Natural killer cell (primary cell): ENCODE measurements at regions not wholly inside any gene's neighbourhood (a gene's known extent, or its start where the extent isn't known, plus 50 kb on each side); places are given as distances from the start of the nearest gene placed in this dataset.

Experiments used
- ATAC-seq, 3 donors: fragments of 150-1000 bp in 2 of 3; fragments of 200-7000 bp in 1 of 3; cut with Tn5 transposase; 1 replicate in 1 of 3; 2 replicates in 2 of 3; pipeline ENCODE4 v1.10.0; 2021; ENCODE audit warnings: mild to moderate bottlenecking in 2 of 3, moderate library complexity in 2 of 3
- DNase-seq, 2 donors: peaks; one replicate each; pipeline versions ENCODE4 v3.0.0 to v3.0.0-alpha.2; 2013 to 2021; ENCODE audit warnings: mixed read lengths in 1 of 2
- H3K27ac ChIP-seq: one replicate; pipeline ENCODE4 v1.5.1; 2013; ENCODE audit warnings: mild to moderate bottlenecking, low read length
- H3K27me3 ChIP-seq: one replicate; pipeline ENCODE4 v1.6.1; 2013; ENCODE audit warnings: low read length; ENCODE audit not compliant: control insufficient read depth, insufficient read depth
- H3K36me3 ChIP-seq: one replicate; pipeline ENCODE4 v1.6.1; 2013; ENCODE audit warnings: low read length; ENCODE audit not compliant: control insufficient read depth, insufficient read depth
- H3K4me1 ChIP-seq: one replicate; pipeline ENCODE4 v1.6.1; 2013; ENCODE audit warnings: low read length; ENCODE audit not compliant: control insufficient read depth, insufficient read depth
- H3K4me3 ChIP-seq: one replicate; pipeline ENCODE4 v1.5.1; 2013; ENCODE audit warnings: low read length
- H3K9me3 ChIP-seq: one replicate; pipeline ENCODE4 v1.6.1; 2013; ENCODE audit warnings: low read length; ENCODE audit not compliant: control insufficient read depth, insufficient read depth
- H3K27ac Mint-ChIP-seq, 2 donors: one replicate each; pipeline ENCODE4 v1.8.0; 2022; ENCODE audit warnings: mild to moderate bottlenecking in 2 of 2, mixed read lengths in 2 of 2, moderate library complexity in 1 of 2
- H3K27me3 Mint-ChIP-seq, 2 donors: one replicate each; pipeline ENCODE4 v1.8.0; 2022; ENCODE audit warnings: low read depth in 2 of 2, mixed read lengths in 2 of 2
- H3K36me3 Mint-ChIP-seq: one replicate; pipeline ENCODE4 v1.8.0; 2022; ENCODE audit warnings: mixed read lengths
- H3K4me1 Mint-ChIP-seq, 2 donors: one replicate each; pipeline ENCODE4 v1.8.0; 2022; ENCODE audit warnings: mixed read lengths in 2 of 2
- H3K4me3 Mint-ChIP-seq: one replicate; pipeline ENCODE4 v1.8.0; 2022; ENCODE audit warnings: mild to moderate bottlenecking, moderate library complexity, mixed read lengths
- H3K9me3 Mint-ChIP-seq, 2 donors: one replicate each; pipeline ENCODE4 v1.8.0; 2022; ENCODE audit warnings: mixed read lengths in 2 of 2
- CTCF ChIP-seq: fragments of 200-600 bp; IDR thresholded peaks from one replicate; pipeline ENCODE4 v1.8.0; 2022; ENCODE audit warnings: antibody characterized with exemption
- WGBS: methylation state at CpG from one replicate; pipeline ENCODE4 v1.1.7; 2013; ENCODE audit warnings: missing lambda C conversion rate; ENCODE audit not compliant: insufficient coverage; 5-methylcytosine and 5-hydroxymethylcytosine counted together
- intact Hi-C: fragments of 100-400 bp; cut with micrococcal nuclease; formaldehyde crosslinking; loops from one replicate; pipeline ENCODE4 v1.14.2; 2022

GRCh38 chr20:23260181-23260840, 90.3 kb upstream of the NXT1 start:
- no peak overlapping the region for H3K27ac Mint-ChIP-seq
- peaks cover 2% of the 10 kb centered on the region for H3K9me3 ChIP-seq

GRCh38 chr20:23258747-23259121, 91.9 kb upstream of the NXT1 start:
- Mint-ChIP-seq H3K27me3 (peaks cover 0 to 6% of the 10 kb centered on the region in 2 donors), H3K9me3 (no peaks in the 10 kb centered on the region), H3K4me1 (no peaks in the 10 kb centered on the region), H3K27ac (no peak overlapping the region), H3K36me3 (no peaks in the 10 kb centered on the region), H3K4me3 (no peak overlapping the region)
- intact Hi-C loops, result no loop called here
- H3K36me3 ChIP-seq, result no peaks in the 10 kb centered on the region
- no peaks in the 10 kb centered on the region for H3K27me3 ChIP-seq
- no peaks in the 10 kb centered on the region for H3K9me3 ChIP-seq
- ATAC-seq (no peak), DNase-seq (no peak)
- WGBS, result 39% methylated on average over 2 of the region's 3 CpGs
- no peak for TF ChIP-seq CTCF
- H3K27ac ChIP-seq, result no peak overlapping the region
- H3K4me1 ChIP-seq, result no peaks in the 10 kb centered on the region
- H3K4me3 ChIP-seq, result no peak overlapping the region

More at GRCh38 chr20:23260181-23260840, 90.3 kb upstream of the NXT1 start:
- DNase-seq (no peak), ATAC-seq (no peak)
- peaks cover 0 to 3% of the 10 kb centered on the region in 2 donors for H3K9me3 Mint-ChIP-seq
- intact Hi-C loops, result no loop called here
- Histone ChIP-seq H3K27ac (no peak overlapping the region), H3K36me3 (no peaks in the 10 kb centered on the region), H3K27me3 (no peaks in the 10 kb centered on the region), H3K4me3 (no peak overlapping the region), H3K4me1 (no peaks in the 10 kb centered on the region)
- H3K36me3 Mint-ChIP-seq, result no peaks in the 10 kb centered on the region
- 94% methylated on average over 6 of the region's 6 CpGs for whole genome bisulfite sequencing
- H3K4me3 Mint-ChIP-seq, result no peak overlapping the region
- TF ChIP-seq CTCF, result no peak
- no peaks in the 10 kb centered on the region for H3K27me3 Mint-ChIP-seq
- no peaks in the 10 kb centered on the region for H3K4me1 Mint-ChIP-seq

DNA sequence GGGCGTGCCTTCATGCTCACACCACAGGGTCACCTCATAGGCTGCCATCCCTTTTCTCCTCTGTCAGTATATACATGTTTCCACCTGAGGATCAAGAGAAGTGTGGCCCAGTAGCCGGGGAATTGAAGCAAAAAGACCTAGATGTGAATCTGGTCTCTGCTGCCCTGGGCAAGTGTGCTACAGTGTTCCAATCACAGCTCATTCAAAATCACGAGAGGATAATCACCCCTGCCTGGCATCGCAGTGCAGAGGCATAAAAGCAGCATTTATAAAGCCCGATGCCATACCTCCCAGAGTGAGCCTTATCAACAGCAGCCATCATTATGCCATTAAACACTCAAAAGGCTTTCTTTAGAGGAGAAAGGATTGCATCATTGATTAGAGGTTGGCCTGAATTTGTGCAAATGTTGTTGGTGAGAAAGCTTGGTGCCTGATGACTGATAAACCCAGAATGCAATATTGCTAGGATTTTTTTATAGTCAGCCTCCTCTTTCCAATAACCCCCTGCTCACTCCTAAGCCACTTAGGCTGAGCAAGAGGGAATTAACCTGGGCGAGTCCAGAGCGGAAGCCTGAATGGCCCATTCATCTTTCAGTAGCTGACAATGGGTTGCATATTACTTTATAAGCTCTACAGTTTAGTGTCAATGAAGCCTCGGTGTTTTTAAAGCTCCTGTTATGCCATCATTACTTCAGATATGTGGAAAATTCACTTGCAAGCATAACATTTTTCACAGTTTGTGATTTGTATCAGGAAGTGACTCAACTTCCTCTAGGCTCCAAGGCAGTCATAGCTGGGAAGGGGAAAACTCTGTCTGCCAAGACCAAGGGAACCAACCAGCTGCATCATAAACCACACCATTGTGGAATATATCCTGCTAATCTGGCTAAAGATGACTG, 92.5 kb upstream of the NXT1 start:
- ATAC-seq (no peak), DNase-seq (no peak)
- TF ChIP-seq CTCF, result no peak
- Mint-ChIP-seq H3K36me3 (no peaks in the 10 kb centered on the region), H3K9me3 (no peaks in the 10 kb centered on the region), H3K27ac (no peak overlapping the region), H3K4me3 (no peak overlapping the region), H3K4me1 (no peaks in the 10 kb centered on the region), H3K27me3 (peaks cover 0 to 6% of the 10 kb centered on the region in 2 donors)
- no peaks in the 10 kb centered on the region for H3K9me3 ChIP-seq
- intact Hi-C loops, result no loop called here
- H3K27me3 ChIP-seq, result no peaks in the 10 kb centered on the region
- no peak overlapping the region for H3K27ac ChIP-seq
- no peaks in the 10 kb centered on the region for H3K4me1 ChIP-seq
- H3K4me3 ChIP-seq, result no peak overlapping the region
- WGBS, result 66% methylated on average over 8 of the region's 8 CpGs
- H3K36me3 ChIP-seq, result no peaks in the 10 kb centered on the region
